HG03108 (cell line): ENCODE measurements at regions not wholly inside any gene's neighbourhood (a gene's known extent, or its start where the extent isn't known, plus 50 kb on each side); places are given as distances from the start of the nearest gene placed in this dataset.

Experiments
- ATAC-seq: cut with Tn5 transposase; IDR thresholded peaks from one replicate; pipeline ENCODE4 v1.9.1; 2021; ENCODE audit warnings: moderate library complexity; ENCODE audit not compliant: unreplicated experiment

DNA sequence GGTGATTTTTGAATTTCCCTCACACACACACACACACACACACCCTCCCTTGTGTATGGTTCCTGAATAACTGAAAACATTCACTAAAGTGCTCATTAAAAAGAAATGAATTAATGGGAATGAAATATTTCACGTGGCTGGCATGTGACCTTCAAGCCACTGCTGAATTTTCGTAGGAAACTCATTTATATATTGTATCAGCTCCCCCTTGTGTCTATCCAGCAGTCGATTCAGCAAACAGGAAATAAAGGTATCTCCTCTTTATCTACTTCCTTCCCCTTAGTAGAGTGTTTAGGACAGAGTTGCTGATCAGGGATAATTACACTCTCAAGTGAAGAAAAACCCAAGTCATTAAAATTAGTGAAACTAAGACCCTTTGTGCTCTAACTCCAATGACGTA, 912.6 kb upstream of the LCORL start:
- no peak for ATAC-seq

DNA sequence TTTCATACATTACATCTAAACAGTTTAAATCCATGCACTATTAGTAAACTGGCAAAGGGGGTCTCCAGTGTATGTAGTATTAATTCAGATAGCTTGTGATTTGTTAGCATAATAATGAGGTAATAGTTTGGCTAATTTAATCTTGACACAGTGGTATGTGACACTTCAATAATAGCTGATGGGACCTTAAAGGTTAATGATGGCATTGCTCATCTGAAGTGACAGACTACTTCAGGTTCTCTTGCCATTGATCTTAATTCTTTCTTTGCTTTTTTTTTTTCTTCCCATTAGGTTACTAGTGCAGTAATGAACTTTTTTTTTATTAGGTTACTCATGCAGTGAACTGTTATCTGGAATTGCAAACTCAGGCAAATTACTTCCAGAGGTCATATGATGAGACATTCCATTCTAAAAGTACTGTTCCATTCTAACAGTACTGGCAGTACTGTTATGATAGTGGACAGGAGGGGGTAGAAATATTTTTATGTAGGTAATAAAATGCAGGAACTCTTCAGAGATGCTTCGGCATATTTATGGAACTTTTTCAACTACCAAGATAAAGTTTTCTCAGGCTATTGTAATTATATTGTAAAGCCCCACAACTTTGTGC, 911.3 kb upstream of the LCORL start:
- ATAC-seq: no peak

DNA sequence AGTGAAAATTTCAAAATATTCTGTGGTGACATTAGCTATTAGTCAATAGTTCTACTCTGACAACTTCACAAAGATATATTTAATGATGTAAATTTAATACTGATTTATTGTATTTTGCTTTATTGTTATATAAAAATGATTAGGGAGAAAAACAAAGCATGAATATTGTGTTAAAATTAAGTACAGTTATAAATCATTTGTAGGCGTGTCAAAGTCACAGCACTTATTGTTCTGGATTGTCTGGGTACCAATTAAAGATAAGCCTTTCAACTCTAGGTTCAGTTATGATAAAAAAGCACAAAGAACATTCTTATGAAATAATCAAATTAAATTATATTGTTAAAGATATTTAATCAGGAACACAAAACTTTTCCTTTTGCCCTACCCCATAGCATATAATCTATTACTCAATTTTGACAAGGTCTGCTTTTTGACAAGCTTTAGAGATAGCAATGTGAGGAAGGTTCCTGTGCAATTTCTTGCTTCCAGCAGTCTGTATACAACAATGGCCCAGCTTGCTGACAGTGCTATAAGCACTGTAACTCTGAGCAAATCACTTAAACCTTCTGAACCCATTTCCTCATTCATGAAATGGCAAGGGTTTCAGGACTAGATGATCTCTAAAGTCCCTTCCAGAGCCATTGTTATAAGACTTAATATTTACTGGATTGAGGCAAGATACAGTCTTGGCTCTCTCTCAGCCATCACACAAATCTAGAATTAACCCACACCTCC, 910.3 kb upstream of the LCORL start:
- ATAC-seq: no peak

DNA sequence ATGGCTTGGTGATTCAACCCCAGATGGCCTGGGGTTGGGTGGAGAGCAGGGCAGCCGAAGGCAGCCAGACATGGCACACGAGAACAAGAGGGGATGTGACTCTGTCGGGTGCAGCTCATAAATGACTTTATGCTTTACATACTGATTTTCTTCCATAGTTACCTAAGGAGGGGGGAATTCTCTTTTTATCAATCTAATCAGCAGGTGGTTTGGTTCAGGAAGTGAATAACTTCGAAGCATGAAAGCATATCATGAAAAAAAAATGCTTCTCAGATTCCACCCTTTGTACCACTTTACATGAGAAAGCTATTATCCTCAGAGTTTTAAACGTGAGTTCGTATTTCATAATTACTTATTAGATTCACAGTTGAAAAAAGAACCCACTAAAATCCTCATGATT, 908.9 kb upstream of the LCORL start:
- no peak for ATAC-seq

DNA sequence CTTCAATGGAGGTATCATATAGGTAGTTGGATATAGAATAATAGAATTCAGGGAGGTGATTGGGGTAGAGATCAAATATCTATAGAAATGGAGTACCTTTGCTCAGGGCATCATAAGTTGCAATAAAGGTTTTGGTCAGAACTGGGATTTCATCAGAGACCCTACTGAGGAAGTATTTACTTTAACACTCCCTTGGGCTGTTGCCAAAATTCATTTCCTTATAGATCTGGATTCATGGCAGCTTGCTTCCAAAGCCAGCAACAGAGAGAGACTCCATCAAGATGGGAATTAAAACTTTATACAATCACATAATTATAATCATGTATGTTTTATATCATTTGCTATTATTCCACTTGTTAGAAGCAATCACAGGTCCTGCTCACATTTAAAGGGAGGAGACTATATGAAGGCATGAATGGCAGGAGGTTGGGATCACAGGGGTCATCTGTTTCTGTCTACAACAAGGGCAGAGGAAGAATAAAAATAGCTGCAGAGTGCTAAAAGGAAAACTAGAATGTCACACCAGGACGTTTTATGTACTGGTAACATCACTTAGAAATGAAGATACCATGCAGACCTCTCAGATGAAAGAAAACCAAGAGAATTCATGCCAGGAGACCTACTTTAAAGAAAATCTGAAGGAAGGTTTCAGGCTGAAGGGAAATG, 902.1 kb upstream of the LCORL start:
- no peak for ATAC-seq

DNA sequence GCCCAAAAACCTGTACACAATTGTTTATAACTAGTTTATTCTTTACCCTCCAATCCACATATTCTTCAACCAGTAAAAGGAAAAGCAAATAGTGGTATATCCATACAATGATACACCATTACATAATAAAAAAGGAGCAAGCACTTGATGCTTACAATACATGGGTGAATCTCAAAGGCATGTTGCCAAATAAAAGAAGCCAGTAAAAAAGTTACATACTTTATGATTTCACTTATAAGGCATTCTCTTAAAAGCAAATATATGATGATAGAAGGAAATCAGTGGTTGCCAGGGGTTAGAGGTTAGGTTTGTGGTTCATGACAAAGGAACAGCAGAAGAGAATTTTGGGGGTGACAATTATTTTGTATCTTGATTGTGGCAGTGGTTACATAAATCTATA, 896.1 kb upstream of the LCORL start:
- ATAC-seq: no peak

DNA sequence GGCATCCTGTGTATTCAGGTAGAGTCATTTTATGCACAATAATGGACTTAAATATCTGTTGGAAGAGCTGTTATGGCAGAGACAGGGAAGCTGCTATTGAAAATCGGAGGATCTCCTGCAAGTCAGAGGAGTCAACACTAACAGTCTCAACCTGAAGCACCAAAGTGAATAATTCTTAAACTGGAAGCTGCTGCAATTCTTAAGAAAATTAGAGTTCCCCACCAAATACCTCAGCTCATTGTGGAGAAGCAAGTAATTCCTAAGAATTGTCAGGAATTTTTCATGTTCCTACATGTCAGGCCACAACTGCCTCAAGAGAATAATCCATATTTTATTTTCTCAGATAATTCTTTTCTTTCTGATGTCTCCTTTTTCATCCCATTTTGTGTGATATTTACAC, 892.6 kb upstream of the LCORL start:
- ATAC-seq: no peak

DNA sequence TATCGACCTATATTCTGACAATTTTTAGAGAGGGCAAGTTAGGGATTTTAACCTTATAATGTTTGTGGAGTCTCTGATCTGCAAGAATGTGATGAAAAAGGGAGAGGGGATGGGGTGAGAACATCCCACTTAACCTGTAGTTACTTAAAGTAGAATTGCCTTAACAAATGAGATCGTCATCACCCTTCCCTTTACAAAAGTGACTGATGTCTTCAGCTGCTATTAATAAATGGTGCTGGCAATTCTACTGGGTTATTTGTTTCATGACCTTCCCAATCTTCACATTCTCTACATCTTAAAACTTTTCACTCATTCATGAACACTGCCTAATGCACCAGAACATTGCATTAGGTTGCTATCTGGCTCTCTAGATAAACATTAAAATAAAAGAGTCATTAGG, 873.4 kb upstream of the LCORL start:
- no peak for ATAC-seq

DNA sequence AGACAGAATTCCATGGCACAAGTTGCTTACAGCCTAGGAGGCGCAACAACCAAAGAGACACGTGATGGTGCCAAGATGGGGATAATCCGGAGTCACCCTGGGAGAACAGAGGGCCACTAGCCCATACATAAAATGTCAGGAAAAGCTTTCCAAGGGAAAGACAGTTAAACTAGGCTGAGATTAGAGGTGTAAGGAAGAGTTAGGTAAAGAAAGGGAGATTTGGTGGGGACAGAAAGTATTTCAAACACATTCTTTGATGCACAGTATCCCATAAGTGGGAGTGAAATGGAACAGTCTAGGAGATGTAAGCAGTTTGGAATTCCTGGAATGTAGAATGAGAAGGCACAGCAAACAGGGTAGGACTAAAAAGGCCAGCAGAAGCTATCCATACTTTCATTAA, 860.9 kb upstream of the LCORL start:
- no peak for ATAC-seq

DNA sequence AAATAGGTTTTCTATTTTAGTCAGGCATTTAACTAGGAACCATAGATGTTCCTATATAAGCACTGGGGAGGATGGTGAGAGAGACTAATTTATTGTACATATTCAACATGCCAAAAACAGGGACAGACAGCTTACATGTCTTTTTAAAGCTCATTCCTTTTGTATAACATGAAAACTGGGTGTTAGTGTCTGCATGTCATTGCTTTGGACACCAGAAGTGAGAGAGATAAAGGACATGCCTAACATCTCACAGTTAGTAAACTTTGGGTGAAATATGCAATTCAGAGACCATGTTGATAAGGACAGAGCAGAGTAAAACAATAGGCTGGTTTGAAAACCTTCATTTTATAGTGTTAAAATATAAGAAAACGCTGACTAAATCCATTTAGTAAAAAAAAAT, 860.0 kb upstream of the LCORL start:
- ATAC-seq: no peak

DNA sequence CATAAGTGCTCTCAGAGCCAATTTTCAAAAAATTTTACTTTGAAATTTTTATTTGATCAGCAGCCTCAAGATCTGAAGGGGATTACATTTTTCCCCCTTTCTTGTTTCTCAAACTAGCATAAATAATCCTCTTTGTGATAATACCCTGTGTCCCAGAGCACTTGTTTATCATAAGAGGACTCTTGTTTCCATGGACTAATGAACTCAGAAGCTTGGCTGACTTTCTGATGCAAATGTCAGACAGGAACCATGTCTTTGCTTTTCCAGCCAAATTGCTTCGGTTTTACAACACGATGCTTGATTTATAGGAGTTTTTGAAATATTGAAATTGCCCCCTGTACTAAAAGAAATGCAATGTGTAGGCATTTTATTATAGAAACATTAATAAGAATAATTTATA, 859.3 kb upstream of the LCORL start:
- no peak for ATAC-seq

DNA sequence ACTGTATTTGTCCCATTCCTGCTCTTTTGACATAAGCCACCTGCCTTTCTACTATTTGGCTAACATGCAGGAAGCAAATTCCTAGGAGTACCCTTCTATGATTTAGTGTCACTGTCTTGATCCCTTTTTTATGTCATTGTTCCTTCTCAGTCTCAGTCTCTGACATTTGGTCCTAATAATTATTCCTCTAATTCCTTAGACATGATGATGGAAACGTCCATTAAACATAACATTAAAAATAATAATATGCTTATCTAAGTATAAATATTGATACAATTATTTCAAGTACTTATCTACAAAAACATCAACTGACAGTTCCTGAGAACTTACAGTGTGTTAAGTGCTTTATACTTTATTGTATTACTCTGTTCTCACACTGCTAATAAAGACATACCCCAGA, 857.0 kb upstream of the LCORL start:
- no peak for ATAC-seq

DNA sequence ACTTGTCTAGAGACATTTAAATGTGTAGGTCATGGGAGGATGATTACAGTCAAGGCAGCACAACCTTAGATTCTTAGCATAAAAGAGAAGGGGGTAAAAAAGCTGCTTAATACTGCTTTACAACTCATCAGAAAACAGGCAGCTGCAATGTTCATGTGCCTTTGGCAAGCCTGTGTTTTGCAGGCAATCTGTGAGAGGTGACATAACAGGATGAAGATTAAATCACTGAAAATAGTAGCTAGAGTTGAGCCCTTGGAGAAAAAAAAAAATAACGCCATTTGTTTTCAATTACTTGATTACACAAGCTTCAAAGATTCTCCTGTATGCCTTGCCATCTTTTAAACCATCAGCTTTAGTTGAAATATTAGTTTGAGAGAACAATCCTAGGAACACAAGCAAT, 847.6 kb upstream of the LCORL start:
- ATAC-seq: no peak

DNA sequence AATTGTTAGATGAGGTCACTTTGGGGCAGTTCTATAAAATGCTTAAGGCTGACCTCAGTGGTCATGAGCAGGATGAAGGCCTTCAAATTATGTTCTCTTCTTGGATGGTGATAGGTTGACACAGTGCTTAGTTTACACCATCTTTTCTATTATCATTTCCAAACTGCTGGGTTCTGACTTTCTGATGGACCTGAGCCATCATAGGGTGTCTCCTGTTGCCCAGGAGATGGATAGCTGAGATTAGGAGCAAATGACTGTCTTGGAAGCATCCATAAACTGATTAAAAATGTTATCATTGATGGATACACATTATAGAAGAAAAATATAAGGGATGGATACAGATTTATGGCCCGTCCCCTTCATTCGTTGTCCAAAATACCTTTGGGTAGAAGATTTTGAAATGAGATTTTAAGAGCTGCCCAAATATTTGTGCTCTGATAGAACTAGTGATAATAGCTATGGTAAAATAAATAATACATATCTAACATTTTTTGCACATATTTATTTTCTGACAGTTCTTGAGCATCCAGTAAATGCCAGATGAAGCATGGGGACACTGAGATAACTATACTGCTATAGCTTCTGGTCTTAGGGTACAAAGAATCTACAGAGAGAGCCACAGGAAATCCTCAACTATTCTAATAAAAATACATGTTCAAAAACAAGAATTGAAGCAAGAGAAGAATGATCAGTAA, 839.4 kb upstream of the LCORL start:
- ATAC-seq: no peak

DNA sequence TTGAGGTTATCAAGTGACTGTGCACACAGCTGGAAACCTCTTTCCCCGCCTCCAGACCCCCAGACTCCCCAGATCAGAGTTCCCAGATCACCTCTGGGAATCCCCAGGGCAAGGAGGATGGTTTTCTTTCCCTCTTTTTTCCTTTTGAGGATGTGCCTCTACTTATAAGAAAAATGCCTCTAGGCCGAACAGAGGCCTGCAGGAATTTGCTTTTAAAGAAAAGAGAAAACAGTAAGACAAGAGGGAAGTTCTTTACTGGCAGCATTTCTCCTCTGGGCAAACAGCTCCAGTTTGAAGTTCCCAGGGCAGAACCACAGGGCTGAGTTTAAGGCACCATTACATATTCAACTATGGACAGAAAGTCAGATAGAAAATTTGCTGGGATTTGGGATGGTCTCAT, 837.9 kb upstream of the LCORL start:
- no peak for ATAC-seq

DNA sequence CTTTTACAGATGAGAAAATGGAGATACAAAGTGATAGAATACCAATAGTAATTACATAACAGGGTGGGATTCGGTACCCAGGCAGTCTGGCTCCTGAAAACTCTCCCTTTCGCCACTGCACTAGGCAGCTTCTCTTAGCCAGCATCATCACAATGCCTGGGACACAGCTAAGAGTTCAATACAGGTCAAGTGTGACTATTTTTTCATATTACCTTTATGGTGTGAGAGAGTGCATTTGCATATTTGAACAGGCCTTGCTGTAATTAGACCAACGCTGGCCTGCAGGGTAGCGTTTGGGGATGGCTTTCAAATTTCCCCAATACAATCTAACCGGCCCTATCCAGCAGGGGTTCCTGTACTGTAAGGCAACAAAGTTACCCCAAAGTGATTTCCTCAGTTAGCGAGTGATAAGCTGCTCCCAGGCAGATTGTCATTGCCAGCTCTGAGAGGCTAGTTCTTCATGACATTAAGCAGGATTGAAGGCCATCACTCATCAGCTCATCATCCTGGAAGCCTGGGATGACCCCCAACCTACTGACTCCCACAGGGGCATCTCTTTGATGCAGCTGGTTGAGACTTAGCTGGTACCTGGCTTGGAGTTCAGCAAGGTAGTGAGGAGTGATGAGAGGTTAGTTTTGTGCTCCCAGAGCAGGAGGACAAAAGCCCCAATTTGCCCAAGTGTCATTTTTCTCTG, 836.8 kb upstream of the LCORL start:
- no peak for ATAC-seq

DNA sequence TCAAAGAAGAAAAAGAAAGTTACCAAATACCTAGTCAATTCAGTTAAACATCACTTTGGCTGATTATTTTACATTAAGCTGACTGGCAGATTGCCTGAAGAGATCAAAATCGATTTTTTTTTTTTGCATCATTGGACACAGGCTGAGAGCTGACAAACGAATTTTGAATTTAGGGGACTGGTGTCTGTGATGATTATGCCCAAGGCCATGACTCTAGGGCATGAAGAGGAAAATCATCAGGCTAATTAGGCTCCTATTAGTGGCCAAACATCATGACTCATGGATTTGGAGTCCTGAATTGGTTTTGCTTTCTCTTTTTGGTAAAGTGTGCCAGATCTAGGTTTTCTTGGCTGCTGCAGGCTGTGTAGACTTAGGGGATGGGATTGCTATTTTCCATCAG, 829.3 kb upstream of the LCORL start:
- ATAC-seq: no peak

DNA sequence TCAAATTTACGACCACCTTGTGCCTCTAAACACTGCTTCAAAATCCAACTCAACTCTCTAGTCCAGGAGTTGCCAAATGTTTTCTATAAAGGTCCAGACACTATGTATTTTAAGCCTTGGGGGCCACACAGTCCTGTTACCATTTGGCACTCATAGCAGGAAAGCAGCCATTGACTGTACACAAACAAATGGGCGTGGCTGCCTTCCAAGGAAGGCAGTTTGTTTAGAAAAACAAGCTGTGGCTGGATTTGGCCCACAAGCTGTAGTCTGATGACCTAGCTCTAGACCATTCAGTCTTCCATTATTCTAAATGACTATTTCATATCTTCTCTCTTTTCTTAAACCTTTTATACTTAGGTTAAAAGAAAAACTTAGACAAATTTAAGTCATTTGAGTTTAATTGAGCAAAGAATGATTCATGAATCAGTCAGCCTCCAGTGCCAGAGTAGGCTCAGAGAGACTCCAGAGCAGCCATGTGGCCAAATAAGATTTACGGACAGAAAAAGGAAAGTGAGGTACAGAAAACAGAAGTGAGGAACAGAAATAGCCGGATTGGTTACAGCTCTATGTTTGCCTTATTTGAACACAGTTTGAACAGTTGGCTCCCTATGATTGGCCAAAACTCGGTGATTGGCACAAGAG, 825.8 kb upstream of the LCORL start:
- no peak for ATAC-seq

DNA sequence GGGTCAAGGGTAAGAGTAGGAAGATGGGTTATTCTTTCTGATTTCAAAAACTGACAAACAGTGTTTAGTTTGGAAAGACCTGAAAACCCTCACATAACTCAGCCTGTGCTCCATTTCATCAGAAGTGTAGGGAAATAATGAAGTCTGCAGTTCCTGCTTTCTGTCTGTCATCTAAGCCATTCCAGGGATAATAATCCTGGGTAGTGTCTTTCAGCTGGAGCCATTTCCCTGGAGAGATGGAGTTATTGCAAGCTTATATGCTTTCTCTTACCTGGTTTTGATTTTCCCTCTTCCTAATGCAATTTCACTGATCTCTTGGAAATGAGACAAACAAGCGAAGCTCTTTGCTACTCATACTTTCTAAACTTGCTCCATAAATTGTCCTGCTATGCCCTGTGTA, 824.8 kb upstream of the LCORL start:
- ATAC-seq: no peak

DNA sequence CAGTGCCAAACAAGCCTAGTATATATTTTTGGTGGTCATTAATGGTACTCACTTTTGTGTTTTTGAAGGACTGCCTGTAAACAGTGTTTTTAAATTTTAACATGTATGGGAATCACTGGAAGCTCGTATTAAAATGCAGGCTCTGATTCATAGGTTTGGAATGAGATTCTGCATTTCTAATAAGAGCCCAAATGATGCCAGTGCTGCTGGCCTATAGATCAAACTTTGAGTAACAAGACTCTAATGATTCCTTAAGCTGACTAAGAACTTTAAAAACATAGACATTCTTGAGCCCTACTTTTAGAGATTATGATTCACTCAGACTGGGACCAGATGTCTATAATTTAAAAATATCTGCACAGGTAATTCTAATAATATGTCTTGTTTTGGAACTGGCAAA, 823.2 kb upstream of the LCORL start:
- no peak for ATAC-seq

DNA sequence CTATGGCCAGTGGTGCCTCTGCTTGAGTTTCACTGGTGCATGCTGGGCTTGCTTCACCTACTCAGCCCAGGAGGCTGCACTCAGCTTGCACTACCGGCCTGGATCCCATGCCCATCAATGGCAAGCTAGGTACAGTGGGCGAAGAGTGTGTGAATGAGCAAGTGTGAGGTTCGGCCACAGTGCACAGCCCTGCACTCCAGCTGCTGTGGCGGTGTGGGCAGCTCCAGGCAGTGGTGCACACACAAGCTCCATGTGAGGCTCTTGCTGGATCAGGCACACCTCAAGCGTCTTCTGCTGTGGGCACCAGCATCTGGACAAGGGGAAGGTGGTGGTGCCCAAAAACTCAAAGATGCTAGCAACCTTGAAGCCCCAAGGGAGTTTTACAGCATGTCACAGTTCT, 820.9 kb upstream of the LCORL start:
- ATAC-seq: no peak
